Jurkat, Clone E6-1 (cell line): ENCODE measurements at regions not wholly inside any gene's neighbourhood (a gene's known extent, or its start where the extent isn't known, plus 50 kb on each side); places are given as distances from the start of the nearest gene placed in this dataset.

Source experiments
- DNase-seq: peaks from one replicate; pipeline ENCODE4 v3.0.0-alpha.2; 2011; ENCODE audit warnings: low read depth, low spot score
- H3K4me3 ChIP-seq: 2 replicates; pipeline ENCODE4 v1.5.1; 2011; ENCODE audit warnings: mild to moderate bottlenecking, low read length, control low read depth, moderate library complexity

- no peak for DNase-seq
- H3K4me3 ChIP-seq: no peak overlapping the region
Observed at GRCh38 chr9:29656641-29657406, 2083.5 kb upstream of the C9orf72 start.

GRCh38 chr9:29657821-29658220 is 2084.5 kb upstream of the C9orf72 start:
- no peak for DNase-seq
- no peak overlapping the region for H3K4me3 ChIP-seq

GRCh38 chr9:29659014-29659413 is 2085.7 kb upstream of the C9orf72 start:
- H3K4me3 ChIP-seq: no peak overlapping the region
- DNase-seq: no peak

GRCh38 chr9:29659736-29660135 is 2086.5 kb upstream of the C9orf72 start:
- no peak overlapping the region for H3K4me3 ChIP-seq

GRCh38 chr9:29668732-29669131 is 2095.5 kb upstream of the C9orf72 start:
- no peak overlapping the region for H3K4me3 ChIP-seq

More at GRCh38 chr9:29659736-29660135, 2086.5 kb upstream of the C9orf72 start:
- DNase-seq: no peak

GRCh38 chr9:29669613-29670012 is 2096.3 kb upstream of the C9orf72 start:
- DNase-seq: no peak
- no peak overlapping the region for H3K4me3 ChIP-seq

More at GRCh38 chr9:29668732-29669131, 2095.5 kb upstream of the C9orf72 start:
- no peak for DNase-seq

- DNase-seq: no peak
- H3K4me3 ChIP-seq: no peak overlapping the region
Observed at GRCh38 chr9:29685531-29685930, 2112.2 kb upstream of the C9orf72 start.

- no peak overlapping the region for H3K4me3 ChIP-seq
- no peak for DNase-seq
Observed at GRCh38 chr9:29691145-29691544, 2117.9 kb upstream of the C9orf72 start.

GRCh38 chr9:29691758-29692407 is 2118.6 kb upstream of the C9orf72 start:
- peak; percentile 15 for DNase-seq
- H3K4me3 ChIP-seq: no peak overlapping the region

GRCh38 chr9:29697011-29697410 is 2123.7 kb upstream of the C9orf72 start:
- no peak overlapping the region for H3K4me3 ChIP-seq
- DNase-seq: no peak

- no peak overlapping the region for H3K4me3 ChIP-seq
- DNase-seq: no peak
Observed at GRCh38 chr9:29701559-29701958, 2128.3 kb upstream of the C9orf72 start.

- DNase-seq: no peak
- no peak overlapping the region for H3K4me3 ChIP-seq
Observed at GRCh38 chr9:29701971-29702370, 2128.7 kb upstream of the C9orf72 start.

GRCh38 chr9:29714860-29715259 is 2141.6 kb upstream of the C9orf72 start:
- no peak for DNase-seq

GRCh38 chr9:29717631-29718030 is 2144.3 kb upstream of the C9orf72 start:
- no peak overlapping the region for H3K4me3 ChIP-seq
- no peak for DNase-seq

More at GRCh38 chr9:29714860-29715259, 2141.6 kb upstream of the C9orf72 start:
- no peak overlapping the region for H3K4me3 ChIP-seq

GRCh38 chr9:29730163-29730562 is 2156.9 kb upstream of the C9orf72 start:
- DNase-seq: no peak
- H3K4me3 ChIP-seq: no peak overlapping the region

GRCh38 chr9:29740518-29740917 is 2167.2 kb upstream of the C9orf72 start:
- DNase-seq: peak; percentile 6
- no peak overlapping the region for H3K4me3 ChIP-seq

GRCh38 chr9:29741169-29741568 is 2167.9 kb upstream of the C9orf72 start:
- H3K4me3 ChIP-seq: no peak overlapping the region
- no peak for DNase-seq

GRCh38 chr9:29750062-29750461 is 2176.8 kb upstream of the C9orf72 start:
- no peak for DNase-seq
- no peak overlapping the region for H3K4me3 ChIP-seq

- DNase-seq: no peak
- H3K4me3 ChIP-seq: no peak overlapping the region
Observed at GRCh38 chr9:29751226-29751625, 2177.9 kb upstream of the C9orf72 start.

GRCh38 chr9:29753638-29754037 is 2180.4 kb upstream of the C9orf72 start:
- H3K4me3 ChIP-seq: no peak overlapping the region
- DNase-seq: no peak

GRCh38 chr9:29769019-29769418 is 2195.7 kb upstream of the C9orf72 start:
- DNase-seq: no peak
- no peak overlapping the region for H3K4me3 ChIP-seq
